H1 (cell line): ENCODE measurements at regions not wholly inside any gene's neighbourhood (a gene's known extent, or its start where the extent isn't known, plus 50 kb on each side); places are given as distances from the start of the nearest gene placed in this dataset.

Source experiments
- CTCF ChIA-PET: fragments of 300-600 bp; sonication (Branson Sonifier 250); formaldehyde crosslinking; loops from one replicate; lab custom pipeline; 2021; ENCODE audit not compliant: partially characterized antibody; lab: Charles Lee
- POLR2A ChIA-PET: fragments of 300-600 bp; sonication (Branson Sonifier 250); formaldehyde crosslinking; loops from one replicate; lab custom pipeline; 2021; ENCODE audit warnings: inconsistent platforms; ENCODE audit not compliant: partially characterized antibody; lab: Charles Lee
- DNase-seq, 2 experiments: peaks; one replicate each; pipeline versions ENCODE4 v3.0.0 to v3.0.0-alpha.2; 2010 to 2022; ENCODE audit warnings: low spot score in 2 of 2, low read depth in 1 of 2, mixed read lengths in 1 of 2
- FAIRE-seq: peaks from 2 replicates; lab custom pipeline; 2011; peaks lifted over from hg19 to GRCh38; lab: Jason Lieb, UNC
- H2AFZ ChIP-seq: 2 replicates; pipeline ENCODE4 v1.8.1; 2012; ENCODE audit warnings: low read length, inconsistent platforms
- H2AK5ac ChIP-seq: 2 replicates; pipeline ENCODE4 v1.6.1; 2013; ENCODE audit warnings: low read depth, low read length
- H2BK120ac ChIP-seq: replicated peaks from 2 replicates; pipeline ENCODE3; 2013; ENCODE audit warnings: low read depth, low read length, inconsistent platforms
- H2BK12ac ChIP-seq: 2 replicates; pipeline ENCODE4 v1.6.1; 2013; ENCODE audit warnings: low read depth, low read length
- H2BK15ac ChIP-seq: 2 replicates; pipeline ENCODE4 v1.6.1; 2013; ENCODE audit warnings: low read length
- H2BK20ac ChIP-seq: 2 replicates; pipeline ENCODE4 v1.6.1; 2013; ENCODE audit warnings: low read length
- H2BK5ac ChIP-seq: 2 replicates; pipeline ENCODE4 v1.6.1; 2013; ENCODE audit warnings: low read depth, low read length
- H3K14ac ChIP-seq: 2 replicates; pipeline ENCODE4 v1.6.1; 2013; ENCODE audit warnings: inconsistent platforms; ENCODE audit not compliant: insufficient read length
- H3K18ac ChIP-seq: 2 replicates; pipeline ENCODE4 v1.6.1; 2013; ENCODE audit warnings: low read length; ENCODE audit errors: extremely low read depth
- H3K23ac ChIP-seq: 2 replicates; pipeline ENCODE4 v1.6.1; 2013; ENCODE audit warnings: inconsistent platforms; ENCODE audit not compliant: insufficient read length
- H3K23me2 ChIP-seq: 2 replicates; pipeline ENCODE4 v1.6.1; 2013; ENCODE audit warnings: low read depth, low read length
- H3K27ac ChIP-seq: 2 replicates; pipeline ENCODE4 v1.6.1; 2011; ENCODE audit warnings: low read depth, low read length, inconsistent platforms
- H3K27me3 ChIP-seq, 4 experiments: replicated peaks in 1 of 4; 1 replicate in 1 of 4; 2 replicates in 3 of 4; pipeline versions ENCODE4 v1.6.1 to v1.8.1; 2011 to 2013; ENCODE audit warnings: low read length in 3 of 4, mild to moderate bottlenecking in 3 of 4, inconsistent platforms in 2 of 4, mixed read lengths in 2 of 4, moderate library complexity in 1 of 4; ENCODE audit not compliant: control insufficient read depth in 3 of 4, insufficient read depth in 3 of 4; ENCODE audit errors: extremely low read depth in 1 of 4
- H3K36me3 ChIP-seq, 4 experiments: 2 replicates each; pipeline versions ENCODE4 v1.6.1 to v1.8.1; 2011 to 2013; ENCODE audit warnings: mild to moderate bottlenecking in 4 of 4, low read length in 3 of 4, moderate library complexity in 2 of 4, control low read depth in 1 of 4, inconsistent platforms in 1 of 4; ENCODE audit not compliant: insufficient read depth in 4 of 4, control insufficient read depth in 2 of 4
- H3K4ac ChIP-seq: replicated peaks from 2 replicates; pipeline ENCODE3; 2013; ENCODE audit warnings: low read length, low read depth, mixed read lengths, inconsistent platforms; ENCODE audit not compliant: insufficient read length
- H3K4me1 ChIP-seq, 4 experiments: replicated peaks in 1 of 4; 1 replicate in 1 of 4; 2 replicates in 3 of 4; pipeline versions ENCODE4 v1.6.1 to v1.8.1; 2011 to 2013; ENCODE audit warnings: low read length in 3 of 4, inconsistent platforms in 2 of 4, mixed read lengths in 1 of 4; ENCODE audit not compliant: insufficient read depth in 4 of 4, control insufficient read depth in 3 of 4
- H3K4me2 ChIP-seq, 2 experiments: 2 replicates each; pipeline versions ENCODE4 v1.6.1 to v1.8.1; 2011 to 2013; ENCODE audit warnings: low read depth in 2 of 2, low read length in 2 of 2, control low read depth in 1 of 2, inconsistent platforms in 1 of 2, mild to moderate bottlenecking in 1 of 2; ENCODE audit not compliant: insufficient read depth in 1 of 2
- H3K4me3 ChIP-seq, 4 experiments: fragments of 200-600, 300-600 bp in 1 of 4; sonication (generic), shearing (Covaris generic), sonication (Bioruptor Twin) in 1 of 4; 2 replicates each; pipeline versions ENCODE4 v1.5.1 to v1.8.1; 2011 to 2016; ENCODE audit warnings: low read length in 4 of 4, low read depth in 3 of 4, control low read depth in 2 of 4, inconsistent platforms in 2 of 4, mild to moderate bottlenecking in 2 of 4, mixed read lengths in 1 of 4, moderate library complexity in 1 of 4; ENCODE audit not compliant: insufficient read depth in 2 of 4; ENCODE audit errors: extremely low read depth in 1 of 4
- H3K56ac ChIP-seq: replicated peaks from 2 replicates; pipeline ENCODE3; 2013; ENCODE audit warnings: low read depth, mild to moderate bottlenecking, mixed read lengths, low read length, inconsistent platforms; ENCODE audit not compliant: insufficient read length
- H3K79me1 ChIP-seq: 2 replicates; pipeline ENCODE4 v1.6.1; 2013; ENCODE audit warnings: low read depth, low read length, control low read depth
- H3K79me2 ChIP-seq, 2 experiments: 2 replicates each; pipeline versions ENCODE4 v1.6.1 to v1.8.1; 2012 to 2013; ENCODE audit warnings: low read length in 2 of 2, mild to moderate bottlenecking in 2 of 2, inconsistent platforms in 1 of 2; ENCODE audit not compliant: insufficient read depth in 2 of 2, control insufficient read depth in 1 of 2
- H3K9ac ChIP-seq, 4 experiments: replicated peaks in 1 of 4; 1 replicate in 1 of 4; 2 replicates in 3 of 4; pipeline versions ENCODE4 v1.6.1 to v1.8.1; 2011 to 2013; ENCODE audit warnings: low read depth in 3 of 4, low read length in 3 of 4, control low read depth in 2 of 4, mild to moderate bottlenecking in 2 of 4, moderate library complexity in 2 of 4, inconsistent platforms in 1 of 4; ENCODE audit errors: extremely low read depth in 1 of 4
- H3K9me3 ChIP-seq, 2 experiments: 2 replicates each; pipeline versions ENCODE4 v1.6.1 to v1.8.1; 2012 to 2013; ENCODE audit warnings: mild to moderate bottlenecking in 2 of 2, moderate library complexity in 2 of 2, control low read depth in 1 of 2, inconsistent platforms in 1 of 2, low read depth in 1 of 2, low read length in 1 of 2, mixed read lengths in 1 of 2; ENCODE audit not compliant: insufficient read depth in 2 of 2
- H4K20me1 ChIP-seq, 2 experiments: replicated peaks in 1 of 2; 2 replicates each; pipeline versions ENCODE3 to v1.8.1; 2011 to 2013; ENCODE audit warnings: inconsistent platforms in 2 of 2, low read length in 2 of 2, mild to moderate bottlenecking in 1 of 2; ENCODE audit not compliant: insufficient read depth in 2 of 2, control insufficient read depth in 1 of 2
- H4K5ac ChIP-seq: 2 replicates; pipeline ENCODE4 v1.6.1; 2013; ENCODE audit warnings: low read length, low read depth, mixed read lengths, inconsistent platforms; ENCODE audit not compliant: insufficient read length
- H4K8ac ChIP-seq: 2 replicates; pipeline ENCODE4 v1.8.0; 2013; ENCODE audit warnings: mild to moderate bottlenecking, moderate library complexity, low read length, inconsistent platforms; ENCODE audit not compliant: insufficient read depth; ENCODE audit errors: extremely low read depth
- H4K91ac ChIP-seq: replicated peaks from 2 replicates; pipeline ENCODE3; 2013; ENCODE audit warnings: low read length, mixed read lengths, inconsistent platforms; ENCODE audit not compliant: insufficient read length
- CBX5 ChIP-seq: fragments of 300-800, 300-1000 bp; sonication (generic); IDR thresholded peaks from 2 replicates; pipeline ENCODE4 v1.7.1; 2016; ENCODE audit warnings: antibody characterized with exemption, low read length, low read depth
- CBX8 ChIP-seq: fragments of 300-800, 300-1000 bp; sonication (generic); IDR thresholded peaks from 2 replicates; pipeline ENCODE4 v1.7.1; 2016; ENCODE audit warnings: low read depth, low read length, borderline replicate concordance
- KDM1A ChIP-seq: fragments of 200-600, 300-600 bp; sonication (generic); IDR thresholded peaks from 2 replicates; pipeline ENCODE4 v1.7.1; 2016; ENCODE audit warnings: mild to moderate bottlenecking, low read length, borderline replicate concordance
- MAFK ChIP-seq: IDR thresholded peaks from 2 replicates; pipeline ENCODE4 v1.6.1; 2012; ENCODE audit warnings: low read depth, mild to moderate bottlenecking, improper control_type of control experiment, low read length
- RBBP5 ChIP-seq: IDR thresholded peaks from 2 replicates; pipeline ENCODE4 v1.7.1; 2012; ENCODE audit warnings: low read depth, mild to moderate bottlenecking, inconsistent platforms, low read length, moderate library complexity, borderline replicate concordance
- SP4 ChIP-seq: IDR thresholded peaks from 2 replicates; pipeline ENCODE4 v1.6.1; 2012; ENCODE audit warnings: low read length, inconsistent platforms
- TBP ChIP-seq: IDR thresholded peaks from 2 replicates; pipeline ENCODE4 v1.6.1; 2011; ENCODE audit warnings: low read depth, low read length, improper control_type of control experiment
- TCF12 ChIP-seq: IDR thresholded peaks from 2 replicates; pipeline ENCODE4 v1.6.1; 2011; ENCODE audit warnings: low read depth, mild to moderate bottlenecking, low read length
- TEAD4 ChIP-seq: IDR thresholded peaks from 2 replicates; pipeline ENCODE4 v1.6.1; 2012; ENCODE audit warnings: low read depth, low read length, inconsistent platforms, mixed read lengths
- WGBS, 2 experiments: shearing (Covaris generic) in 1 of 2; methylation state at CpG; one replicate each; pipeline versions ENCODE4 v1.1.6 to v1.1.7; 2013 to 2015; ENCODE audit warnings: low lambda C conversion rate in 2 of 2, mixed read lengths in 2 of 2, inconsistent platforms in 1 of 2, low coverage in 1 of 2, missing lambda C conversion rate in 1 of 2; ENCODE audit not compliant: insufficient replicate concordance in 2 of 2, insufficient coverage in 1 of 2, insufficient read length in 1 of 2; ENCODE audit errors: extremely low coverage in 1 of 2, missing lambda C conversion rate in 1 of 2; 5-methylcytosine and 5-hydroxymethylcytosine counted together
- TF ChIP-seq, protein P1 (sequence below), 3 experiments: IDR thresholded peaks; 1 replicate in 2 of 3; 2 replicates in 1 of 3; pipeline versions ENCODE4 v1.5.1 to v1.6.1; 2011; ENCODE audit warnings: low read length in 3 of 3, mild to moderate bottlenecking in 3 of 3, inconsistent platforms in 2 of 3, low read depth in 1 of 3, moderate library complexity in 1 of 3; ENCODE audit not compliant: insufficient read depth in 1 of 3; ENCODE audit errors: control extremely low read depth in 1 of 3
- TF ChIP-seq, protein P2 (sequence below): IDR thresholded peaks from 2 replicates; pipeline ENCODE4 v1.6.1; 2012; ENCODE audit warnings: low read length, inconsistent platforms

DNA sequence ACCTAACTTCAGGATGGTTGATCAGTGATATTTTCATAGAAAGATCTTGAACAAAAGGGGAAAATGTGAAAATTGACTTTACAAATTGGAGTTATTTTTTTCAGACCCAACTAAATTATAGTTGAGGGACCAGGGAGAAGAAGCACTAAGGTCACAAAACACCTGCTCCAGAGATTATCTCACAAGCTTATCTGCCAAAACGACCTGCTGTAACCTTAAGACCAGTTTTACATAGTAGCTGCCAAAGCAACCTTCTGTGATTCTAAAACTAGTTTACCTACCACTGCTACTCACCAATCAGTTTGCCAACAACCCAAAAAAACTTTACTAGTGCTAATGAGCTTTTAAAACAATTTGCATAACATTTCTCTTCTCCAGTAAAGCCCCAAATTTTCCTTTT is 972.1 kb downstream of the C4orf33 start:
- no peak overlapping the region for H3K9ac ChIP-seq
- no peak overlapping the region for H2BK20ac ChIP-seq
- no peaks in the 10 kb centered on the region for H3K79me2 ChIP-seq
- H2AFZ ChIP-seq: no peak overlapping the region
- DNase-seq (no peak), FAIRE-seq (no peak)
- H2BK15ac ChIP-seq: no peak overlapping the region
- H3K56ac ChIP-seq: no peak overlapping the region
- WGBS, 2 experiments: 75% methylated on average over 1 of the region's 1 CpG; no CpG with 5 or more reads in 1 of the 2 experiments
- H3K23me2 ChIP-seq: no peaks in the 10 kb centered on the region
- no peak overlapping the region for H2BK12ac ChIP-seq
- no peak overlapping the region for H2AK5ac ChIP-seq
- H4K20me1 ChIP-seq: no peaks in the 10 kb centered on the region
- no peaks in the 10 kb centered on the region for H3K79me1 ChIP-seq
- H3K18ac ChIP-seq: no peak overlapping the region
- no peak overlapping the region for H2BK120ac ChIP-seq
- no peaks in the 10 kb centered on the region for H3K9me3 ChIP-seq
- no peak overlapping the region for H3K23ac ChIP-seq
- no peak overlapping the region for H3K4ac ChIP-seq
- no peak overlapping the region for H3K14ac ChIP-seq
- no peak overlapping the region for H3K4me2 ChIP-seq
- peaks cover 0 to 3% (median 1%) of the 10 kb centered on the region in 4 experiments; a peak in 4 of 7 replicates for H3K4me1 ChIP-seq
- no peak overlapping the region for H3K27ac ChIP-seq
- ChIA-PET CTCF (interaction anchor here (0.6 kb wide), 1 partner anchor 53 kb away, joined by 3 read pairs; no protein-coding TSS in a partner anchor), POLR2A (interaction anchor here (1.3 kb wide), 1 partner anchor 35 kb away, joined by 3 read pairs; no protein-coding TSS in a partner anchor)
- H4K5ac ChIP-seq: no peak overlapping the region
- no peak overlapping the region for H3K4me3 ChIP-seq
- H4K8ac ChIP-seq: no peak overlapping the region
- H4K91ac ChIP-seq: no peak overlapping the region
- H2BK5ac ChIP-seq: no peak overlapping the region
- H3K27me3 ChIP-seq: peaks cover 0 to 1% (median 0%) of the 10 kb centered on the region in 4 experiments; a peak in 1 of 7 replicates
- no peaks in the 10 kb centered on the region; a peak in 1 of 8 replicates for H3K36me3 ChIP-seq
- TF ChIP-seq MAFK: no peak
- TF ChIP-seq CBX5: no peak
- TF ChIP-seq, protein P1, sequence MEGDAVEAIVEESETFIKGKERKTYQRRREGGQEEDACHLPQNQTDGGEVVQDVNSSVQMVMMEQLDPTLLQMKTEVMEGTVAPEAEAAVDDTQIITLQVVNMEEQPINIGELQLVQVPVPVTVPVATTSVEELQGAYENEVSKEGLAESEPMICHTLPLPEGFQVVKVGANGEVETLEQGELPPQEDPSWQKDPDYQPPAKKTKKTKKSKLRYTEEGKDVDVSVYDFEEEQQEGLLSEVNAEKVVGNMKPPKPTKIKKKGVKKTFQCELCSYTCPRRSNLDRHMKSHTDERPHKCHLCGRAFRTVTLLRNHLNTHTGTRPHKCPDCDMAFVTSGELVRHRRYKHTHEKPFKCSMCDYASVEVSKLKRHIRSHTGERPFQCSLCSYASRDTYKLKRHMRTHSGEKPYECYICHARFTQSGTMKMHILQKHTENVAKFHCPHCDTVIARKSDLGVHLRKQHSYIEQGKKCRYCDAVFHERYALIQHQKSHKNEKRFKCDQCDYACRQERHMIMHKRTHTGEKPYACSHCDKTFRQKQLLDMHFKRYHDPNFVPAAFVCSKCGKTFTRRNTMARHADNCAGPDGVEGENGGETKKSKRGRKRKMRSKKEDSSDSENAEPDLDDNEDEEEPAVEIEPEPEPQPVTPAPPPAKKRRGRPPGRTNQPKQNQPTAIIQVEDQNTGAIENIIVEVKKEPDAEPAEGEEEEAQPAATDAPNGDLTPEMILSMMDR (IDR thresholded peaks at IDR 0.05; ENCODE audit: control extremely low read depth in 1 of 3, insufficient read depth in 1 of 3, low read depth in 1 of 3, low read length in 3 of 3): no peak
- TF ChIP-seq KDM1A: no peak
- TF ChIP-seq, protein P2, sequence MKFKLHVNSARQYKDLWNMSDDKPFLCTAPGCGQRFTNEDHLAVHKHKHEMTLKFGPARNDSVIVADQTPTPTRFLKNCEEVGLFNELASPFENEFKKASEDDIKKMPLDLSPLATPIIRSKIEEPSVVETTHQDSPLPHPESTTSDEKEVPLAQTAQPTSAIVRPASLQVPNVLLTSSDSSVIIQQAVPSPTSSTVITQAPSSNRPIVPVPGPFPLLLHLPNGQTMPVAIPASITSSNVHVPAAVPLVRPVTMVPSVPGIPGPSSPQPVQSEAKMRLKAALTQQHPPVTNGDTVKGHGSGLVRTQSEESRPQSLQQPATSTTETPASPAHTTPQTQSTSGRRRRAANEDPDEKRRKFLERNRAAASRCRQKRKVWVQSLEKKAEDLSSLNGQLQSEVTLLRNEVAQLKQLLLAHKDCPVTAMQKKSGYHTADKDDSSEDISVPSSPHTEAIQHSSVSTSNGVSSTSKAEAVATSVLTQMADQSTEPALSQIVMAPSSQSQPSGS: no peak
- no peak for TF ChIP-seq TCF12
- no peak for TF ChIP-seq TEAD4
- TF ChIP-seq CBX8: no peak
- TF ChIP-seq RBBP5: no peak
- no peak for TF ChIP-seq SP4
- TF ChIP-seq TBP: no peak
